IPS-18a (cell line): ENCODE measurements at regions not wholly inside any gene's neighbourhood (a gene's known extent, or its start where the extent isn't known, plus 50 kb on each side); places are given as distances from the start of the nearest gene placed in this dataset.

Experiments used
- H3K27ac ChIP-seq: one replicate; pipeline ENCODE4 v1.5.1; 2013; ENCODE audit warnings: low read length
- H3K27me3 ChIP-seq: one replicate; pipeline ENCODE4 v1.6.1; 2013; ENCODE audit warnings: mild to moderate bottlenecking, low read length; ENCODE audit not compliant: control insufficient read depth, insufficient read depth
- H3K36me3 ChIP-seq: one replicate; pipeline ENCODE4 v1.6.1; 2013; ENCODE audit warnings: low read depth, low read length; ENCODE audit not compliant: control insufficient read depth
- H3K4me1 ChIP-seq: one replicate; pipeline ENCODE4 v1.6.1; 2013; ENCODE audit warnings: low read depth, low read length; ENCODE audit not compliant: control insufficient read depth
- H3K4me3 ChIP-seq: one replicate; pipeline ENCODE4 v1.5.1; 2013; ENCODE audit warnings: low read length
- H3K9ac ChIP-seq: one replicate; pipeline ENCODE4 v1.6.1; 2013; ENCODE audit warnings: mild to moderate bottlenecking, low read length, moderate library complexity
- H3K9me3 ChIP-seq: one replicate; pipeline ENCODE4 v1.6.1; 2013; ENCODE audit warnings: low read depth, low read length; ENCODE audit not compliant: control insufficient read depth

- no peak overlapping the region for H3K4me3 ChIP-seq
- no peak overlapping the region for H3K9ac ChIP-seq
- H3K9me3 ChIP-seq = no peaks in the 10 kb centered on the region
These were observed 1915.8 kb upstream of the CDH6 start for GRCh38 chr5:29277642-29278041.

DNA sequence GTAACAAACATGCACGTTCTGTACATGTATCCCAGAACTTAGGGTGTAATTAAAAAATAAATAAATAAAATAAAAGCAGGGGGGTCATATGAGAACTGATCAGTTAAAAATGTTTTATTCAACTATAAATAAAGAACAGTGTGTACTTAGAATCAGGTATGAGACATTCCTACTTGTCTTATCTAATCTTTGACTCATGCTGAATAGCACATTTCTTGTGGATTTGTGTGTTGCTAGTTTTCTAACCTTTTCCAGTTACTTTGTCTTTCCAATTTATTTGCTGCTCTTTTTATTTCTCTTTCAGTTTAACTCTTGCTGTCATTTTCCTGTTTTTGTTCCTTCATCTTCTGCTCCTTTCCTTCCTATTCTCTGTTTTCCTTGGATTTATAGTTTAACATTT, 1917.1 kb upstream of the CDH6 start:
- no peaks in the 10 kb centered on the region for H3K9me3 ChIP-seq
- no peak overlapping the region for H3K9ac ChIP-seq
- H3K4me1 ChIP-seq = no peaks in the 10 kb centered on the region
- H3K27me3 ChIP-seq = no peaks in the 10 kb centered on the region
- H3K27ac ChIP-seq = no peak overlapping the region
- H3K4me3 ChIP-seq = no peak overlapping the region
- H3K36me3 ChIP-seq = no peaks in the 10 kb centered on the region

More at GRCh38 chr5:29277642-29278041, 1915.8 kb upstream of the CDH6 start:
- H3K36me3 ChIP-seq = no peaks in the 10 kb centered on the region
- H3K27me3 ChIP-seq = no peaks in the 10 kb centered on the region
- H3K4me1 ChIP-seq = no peaks in the 10 kb centered on the region
- H3K27ac ChIP-seq = no peak overlapping the region

DNA sequence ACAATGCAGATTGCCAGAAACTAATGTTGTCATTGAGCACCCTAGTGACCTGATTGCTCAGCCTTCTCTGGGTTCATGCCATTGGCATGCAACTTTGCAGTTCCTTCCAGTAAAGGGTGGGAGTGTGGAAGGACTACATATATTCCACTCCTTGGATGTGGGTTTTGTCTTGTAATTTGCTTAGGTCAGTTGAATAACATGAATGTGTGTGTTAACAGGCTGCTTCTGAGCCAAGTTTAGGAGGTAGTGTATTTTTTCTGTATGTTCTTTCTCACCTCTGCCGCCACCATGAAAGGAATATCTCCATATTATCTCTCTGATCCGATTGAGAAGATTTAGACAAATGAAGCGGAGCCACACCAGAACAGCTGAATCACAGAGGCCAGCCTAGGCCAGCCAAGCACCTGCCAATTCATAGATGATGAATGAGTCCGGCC, 1929.6 kb upstream of the CDH6 start:
- Histone ChIP-seq H3K9me3 (no peaks in the 10 kb centered on the region), H3K27me3 (no peaks in the 10 kb centered on the region), H3K9ac (no peak overlapping the region), H3K4me3 (no peak overlapping the region), H3K36me3 (no peaks in the 10 kb centered on the region), H3K4me1 (no peaks in the 10 kb centered on the region), H3K27ac (no peak overlapping the region)

- H3K36me3 ChIP-seq = no peaks in the 10 kb centered on the region
- H3K27me3 ChIP-seq = no peaks in the 10 kb centered on the region
- H3K4me1 ChIP-seq = no peaks in the 10 kb centered on the region
- H3K9me3 ChIP-seq = no peaks in the 10 kb centered on the region
- no peak overlapping the region for H3K27ac ChIP-seq
- no peak overlapping the region for H3K4me3 ChIP-seq
- no peak overlapping the region for H3K9ac ChIP-seq
These were observed 1931.0 kb upstream of the CDH6 start for GRCh38 chr5:29262339-29263123.

DNA sequence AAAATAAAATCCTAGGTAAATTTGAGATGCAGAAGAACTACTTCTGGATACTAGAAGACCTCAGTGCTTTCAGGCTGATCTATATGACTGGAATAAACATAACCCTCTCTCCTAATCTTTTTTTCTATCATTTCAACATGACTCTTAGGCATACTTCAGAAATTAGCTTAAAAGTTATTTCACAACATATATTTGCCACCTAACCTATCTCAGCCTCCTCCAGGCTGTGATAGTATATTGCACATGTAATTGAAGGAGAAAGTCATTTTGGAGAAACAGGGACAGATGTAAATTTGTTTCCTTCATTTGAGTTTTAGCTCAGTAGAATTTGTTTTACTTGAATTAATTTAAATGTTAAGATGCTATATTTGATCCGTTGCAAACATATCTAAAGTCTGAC, 1932.3 kb upstream of the CDH6 start:
- H3K9me3 ChIP-seq = no peaks in the 10 kb centered on the region
- no peak overlapping the region for H3K4me3 ChIP-seq
- no peaks in the 10 kb centered on the region for H3K36me3 ChIP-seq
- H3K27me3 ChIP-seq = no peaks in the 10 kb centered on the region
- H3K4me1 ChIP-seq = no peaks in the 10 kb centered on the region
- H3K27ac ChIP-seq = no peak overlapping the region
- no peak overlapping the region for H3K9ac ChIP-seq

DNA sequence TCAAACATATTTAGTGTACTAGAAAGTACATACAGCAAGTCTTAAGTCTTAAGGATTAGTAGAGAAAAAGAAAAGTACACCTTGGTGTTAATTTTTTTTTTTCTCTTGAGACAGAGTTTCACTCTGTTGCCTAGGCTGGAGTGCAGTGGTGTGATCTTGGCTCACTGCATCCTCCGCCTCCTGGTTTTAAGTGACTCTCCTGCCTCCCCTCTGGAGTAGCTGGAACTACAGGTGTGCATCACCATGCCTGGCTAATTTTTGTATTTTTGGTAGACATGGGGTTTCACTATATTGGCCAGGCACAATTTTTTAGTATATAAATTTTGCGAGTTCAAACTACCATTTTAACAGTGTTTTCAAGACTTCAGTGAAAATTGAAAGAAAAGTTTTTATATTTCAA, 1941.1 kb upstream of the CDH6 start:
- Histone ChIP-seq H3K4me3 (no peak overlapping the region), H3K4me1 (no peaks in the 10 kb centered on the region), H3K36me3 (no peaks in the 10 kb centered on the region), H3K9me3 (no peaks in the 10 kb centered on the region), H3K9ac (no peak overlapping the region), H3K27ac (no peak overlapping the region), H3K27me3 (no peaks in the 10 kb centered on the region)

- H3K36me3 ChIP-seq = no peaks in the 10 kb centered on the region
- no peak overlapping the region for H3K27ac ChIP-seq
- no peak overlapping the region for H3K4me3 ChIP-seq
- no peaks in the 10 kb centered on the region for H3K9me3 ChIP-seq
- no peaks in the 10 kb centered on the region for H3K4me1 ChIP-seq
- H3K9ac ChIP-seq = no peak overlapping the region
- no peaks in the 10 kb centered on the region for H3K27me3 ChIP-seq
These were observed 1946.0 kb upstream of the CDH6 start for GRCh38 chr5:29247346-29248028.

DNA sequence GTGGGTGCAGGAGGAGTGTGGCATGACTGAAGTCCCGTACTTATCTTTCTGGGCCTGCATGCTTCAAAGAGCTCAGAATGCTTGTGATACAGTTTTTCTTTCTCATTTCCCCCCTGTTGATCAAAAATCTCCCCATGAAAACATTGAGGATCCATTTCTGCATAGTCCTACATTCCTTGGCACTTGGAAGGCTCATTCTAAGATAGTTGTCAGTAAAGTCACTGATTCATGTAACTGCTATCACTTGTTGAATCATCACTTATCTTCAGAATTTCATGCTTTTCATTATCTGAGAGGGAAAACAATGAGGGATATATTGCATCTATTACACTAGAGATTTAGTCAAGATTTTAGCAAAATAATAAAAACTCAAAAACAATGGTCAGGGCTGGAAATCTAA, 1953.1 kb upstream of the CDH6 start:
- no peak overlapping the region for H3K4me3 ChIP-seq
- H3K27ac ChIP-seq = no peak overlapping the region

GRCh38 chr5:29239606-29240005, 1953.9 kb upstream of the CDH6 start:
- no peaks in the 10 kb centered on the region for H3K36me3 ChIP-seq
- H3K9ac ChIP-seq = no peak overlapping the region
- H3K27me3 ChIP-seq = no peaks in the 10 kb centered on the region
- H3K9me3 ChIP-seq = no peaks in the 10 kb centered on the region
- H3K4me1 ChIP-seq = peaks cover 19% of the 10 kb centered on the region
- no peak overlapping the region for H3K4me3 ChIP-seq
- H3K27ac ChIP-seq = no peak overlapping the region

More for the DNA sequence above, 1953.1 kb upstream of the CDH6 start:
- Histone ChIP-seq H3K9ac (no peak overlapping the region), H3K4me1 (peaks cover 19% of the 10 kb centered on the region), H3K27me3 (no peaks in the 10 kb centered on the region), H3K36me3 (no peaks in the 10 kb centered on the region), H3K9me3 (no peaks in the 10 kb centered on the region)

- Histone ChIP-seq H3K27me3 (no peaks in the 10 kb centered on the region), H3K9me3 (no peaks in the 10 kb centered on the region), H3K27ac (peak overlapping the region; percentile 37), H3K36me3 (no peaks in the 10 kb centered on the region), H3K4me1 (peaks cover 19% of the 10 kb centered on the region), H3K9ac (no peak overlapping the region), H3K4me3 (peak overlapping the region; percentile 35)
These were observed 1955.4 kb upstream of the CDH6 start for GRCh38 chr5:29238115-29238514.

- Histone ChIP-seq H3K36me3 (no peaks in the 10 kb centered on the region), H3K27me3 (no peaks in the 10 kb centered on the region), H3K9ac (no peak overlapping the region), H3K9me3 (no peaks in the 10 kb centered on the region), H3K4me1 (no peaks in the 10 kb centered on the region), H3K4me3 (no peak overlapping the region), H3K27ac (no peak overlapping the region)
These were observed 1962.3 kb upstream of the CDH6 start for GRCh38 chr5:29231154-29231553.

DNA sequence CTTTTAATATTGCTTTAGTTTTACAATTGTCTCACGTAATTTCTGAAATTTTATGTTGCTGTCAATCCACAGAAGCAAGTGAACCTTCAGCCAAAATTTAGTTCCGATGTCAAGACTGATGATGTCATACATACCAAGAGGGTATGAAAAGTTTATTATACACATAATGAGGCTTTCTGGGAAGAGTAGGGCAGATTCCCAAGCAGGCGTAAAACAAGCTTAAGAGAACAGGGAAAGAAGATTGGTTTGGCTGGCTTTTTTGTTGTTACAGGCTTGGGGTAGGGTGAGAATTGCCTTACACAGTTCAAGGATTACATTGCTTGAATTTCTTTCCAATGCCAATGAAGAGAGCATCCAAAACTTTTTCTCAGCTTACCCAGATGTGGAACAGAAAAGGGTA, 1962.9 kb upstream of the CDH6 start:
- H3K27me3 ChIP-seq = no peaks in the 10 kb centered on the region
- H3K4me3 ChIP-seq = no peak overlapping the region
- no peak overlapping the region for H3K9ac ChIP-seq
- H3K27ac ChIP-seq = no peak overlapping the region
- H3K9me3 ChIP-seq = no peaks in the 10 kb centered on the region
- H3K36me3 ChIP-seq = no peaks in the 10 kb centered on the region
- no peaks in the 10 kb centered on the region for H3K4me1 ChIP-seq
